ENCODE measurements at regions not wholly inside any gene's neighbourhood (a gene's known extent, or its start where the extent isn't known, plus 50 kb on each side); places are given as distances from the start of the nearest gene placed in this dataset.

- Histone ChIP-seq H3K36me3 (no peaks in the 10 kb centered on the region), H3K4me1 (peaks cover 5% of the 10 kb centered on the region; the same call in 1 of the 2 replicates), H3K4me3 (ENCODE audit: low read depth, low read length) (no peak overlapping the region), H3K9me3 (no peaks in the 10 kb centered on the region), H3K27me3 (no peaks in the 10 kb centered on the region)
- no peak for DNase-seq
- no peak for TF ChIP-seq CTCF (IDR thresholded peaks at IDR 0.05; ENCODE audit: low read depth, low read length)
These were observed 91.9 kb upstream of the ATG10 start for GRCh38 chr5:81879936-81880335.

GRCh38 chr5:81878333-81878732 is 93.5 kb upstream of the ATG10 start:
- Histone ChIP-seq H3K36me3 (no peaks in the 10 kb centered on the region), H3K9me3 (no peaks in the 10 kb centered on the region), H3K4me3 (ENCODE audit: low read depth, low read length) (no peak overlapping the region), H3K27me3 (no peaks in the 10 kb centered on the region), H3K4me1 (peaks cover 5% of the 10 kb centered on the region; the same call in 1 of the 2 replicates)
- no peak for TF ChIP-seq CTCF (IDR thresholded peaks at IDR 0.05; ENCODE audit: low read depth, low read length)
- DNase-seq, result no peak

GRCh38 chr5:81866994-81867393 is 104.8 kb upstream of the ATG10 start:
- no peaks in the 10 kb centered on the region for H3K36me3 ChIP-seq
- DNase-seq, result no peak
- H3K4me3 ChIP-seq (ENCODE audit: low read depth, low read length), result no peak overlapping the region
- H3K27me3 ChIP-seq, result no peaks in the 10 kb centered on the region
- peaks cover 9% of the 10 kb centered on the region; the same call in 1 of the 2 replicates for H3K4me1 ChIP-seq
- TF ChIP-seq CTCF (IDR thresholded peaks at IDR 0.05; ENCODE audit: low read depth, low read length), result no peak
- no peaks in the 10 kb centered on the region for H3K9me3 ChIP-seq

- H3K4me3 ChIP-seq (ENCODE audit: low read depth, low read length), result no peak overlapping the region
- H3K27me3 ChIP-seq, result no peaks in the 10 kb centered on the region
- DNase-seq, result no peak
- TF ChIP-seq CTCF (IDR thresholded peaks at IDR 0.05; ENCODE audit: low read depth, low read length), result no peak
- H3K36me3 ChIP-seq, result no peaks in the 10 kb centered on the region
- peaks cover 16% of the 10 kb centered on the region for H3K4me1 ChIP-seq
- H3K9me3 ChIP-seq, result no peaks in the 10 kb centered on the region
These were observed 109.9 kb upstream of the SSBP2 start for GRCh38 chr5:81860778-81861177.

- Histone ChIP-seq H3K9me3 (no peaks in the 10 kb centered on the region), H3K36me3 (no peaks in the 10 kb centered on the region), H3K4me1 (peaks cover 25% of the 10 kb centered on the region), H3K4me3 (ENCODE audit: low read depth, low read length) (no peak overlapping the region), H3K27me3 (no peaks in the 10 kb centered on the region)
- no peak for DNase-seq
- no peak for TF ChIP-seq CTCF (IDR thresholded peaks at IDR 0.05; ENCODE audit: low read depth, low read length)
These were observed 108.7 kb upstream of the SSBP2 start for GRCh38 chr5:81859624-81860023.

GRCh38 chr5:81856948-81857928 is 106.3 kb upstream of the SSBP2 start:
- TF ChIP-seq CTCF (IDR thresholded peaks at IDR 0.05; ENCODE audit: low read depth, low read length), result peak; percentile 70
- peak; percentile 88 for DNase-seq

More at GRCh38 chr5:81856948-81857928, 106.3 kb upstream of the SSBP2 start:
- Histone ChIP-seq H3K4me3 (ENCODE audit: low read depth, low read length) (peak overlapping the region; percentile 14), H3K36me3 (no peaks in the 10 kb centered on the region), H3K27me3 (no peaks in the 10 kb centered on the region), H3K4me1 (peaks cover 34% of the 10 kb centered on the region), H3K9me3 (no peaks in the 10 kb centered on the region)

Data from BE2C (cell line).